HFF-Myc (cell line): ENCODE measurements at regions not wholly inside any gene's neighbourhood (a gene's known extent, or its start where the extent isn't known, plus 50 kb on each side); places are given as distances from the start of the nearest gene placed in this dataset.

ENCODE experiments used
- DNase-seq: peaks from one replicate; pipeline ENCODE4 v3.0.0-alpha.2; 2011; ENCODE audit warnings: low read depth; ENCODE audit errors: extremely low read depth
- H3K4me3 ChIP-seq: replicated peaks from 2 replicates; pipeline ENCODE4 v1.5.1; 2011; ENCODE audit warnings: low read depth, mild to moderate bottlenecking, control low read depth, low read length
- CTCF ChIP-seq: IDR thresholded peaks from 2 replicates; pipeline ENCODE4 v1.5.1; 2012; ENCODE audit warnings: mild to moderate bottlenecking, low read depth, low read length, control low read depth; ENCODE audit errors: missing control alignments

GRCh38 chr5:39854771-39855410 lies 430.1 kb upstream of the DAB2 start:
- TF ChIP-seq CTCF: no peak
- no peak for DNase-seq

GRCh38 chr5:39850291-39850690 lies 425.5 kb upstream of the DAB2 start:
- DNase-seq: no peak
- no peak for TF ChIP-seq CTCF
- H3K4me3 ChIP-seq: no peak overlapping the region

More at GRCh38 chr5:39854771-39855410, 430.1 kb upstream of the DAB2 start:
- no peak overlapping the region for H3K4me3 ChIP-seq

GRCh38 chr5:39846144-39846543 lies 421.4 kb upstream of the DAB2 start:
- no peak overlapping the region for H3K4me3 ChIP-seq
- no peak for DNase-seq

GRCh38 chr5:39843767-39844166 lies 419.0 kb upstream of the DAB2 start:
- TF ChIP-seq CTCF: no peak
- H3K4me3 ChIP-seq: no peak overlapping the region
- no peak for DNase-seq

More at GRCh38 chr5:39846144-39846543, 421.4 kb upstream of the DAB2 start:
- TF ChIP-seq CTCF: no peak

- no peak for DNase-seq
- no peak for TF ChIP-seq CTCF
- H3K4me3 ChIP-seq: no peak overlapping the region
These were observed 410.6 kb upstream of the DAB2 start for GRCh38 chr5:39835371-39835770.

GRCh38 chr5:39829441-39829840 lies 404.7 kb upstream of the DAB2 start:
- no peak for DNase-seq
- no peak for TF ChIP-seq CTCF
- H3K4me3 ChIP-seq: no peak overlapping the region

- no peak for TF ChIP-seq CTCF
- H3K4me3 ChIP-seq: no peak overlapping the region
- no peak for DNase-seq
These were observed 401.3 kb upstream of the DAB2 start for GRCh38 chr5:39826051-39826450.
